H1 (cell line): ENCODE measurements at regions not wholly inside any gene's neighbourhood (a gene's known extent, or its start where the extent isn't known, plus 50 kb on each side); places are given as distances from the start of the nearest gene placed in this dataset.

Source experiments
- CTCF ChIA-PET: fragments of 300-600 bp; sonication (Branson Sonifier 250); formaldehyde crosslinking; loops from one replicate; lab custom pipeline; 2021; ENCODE audit not compliant: partially characterized antibody; lab: Charles Lee
- POLR2A ChIA-PET: fragments of 300-600 bp; sonication (Branson Sonifier 250); formaldehyde crosslinking; loops from one replicate; lab custom pipeline; 2021; ENCODE audit warnings: inconsistent platforms; ENCODE audit not compliant: partially characterized antibody; lab: Charles Lee
- DNase-seq, 2 experiments: peaks; one replicate each; pipeline versions ENCODE4 v3.0.0 to v3.0.0-alpha.2; 2010 to 2022; ENCODE audit warnings: low spot score in 2 of 2, low read depth in 1 of 2, mixed read lengths in 1 of 2
- FAIRE-seq: peaks from 2 replicates; lab custom pipeline; 2011; peaks lifted over from hg19 to GRCh38; lab: Jason Lieb, UNC
- H2AFZ ChIP-seq: 2 replicates; pipeline ENCODE4 v1.8.1; 2012; ENCODE audit warnings: low read length, inconsistent platforms
- H2AK5ac ChIP-seq: 2 replicates; pipeline ENCODE4 v1.6.1; 2013; ENCODE audit warnings: low read depth, low read length
- H2BK120ac ChIP-seq: replicated peaks from 2 replicates; pipeline ENCODE3; 2013; ENCODE audit warnings: low read depth, low read length, inconsistent platforms
- H2BK12ac ChIP-seq: 2 replicates; pipeline ENCODE4 v1.6.1; 2013; ENCODE audit warnings: low read depth, low read length
- H2BK15ac ChIP-seq: 2 replicates; pipeline ENCODE4 v1.6.1; 2013; ENCODE audit warnings: low read length
- H2BK20ac ChIP-seq: 2 replicates; pipeline ENCODE4 v1.6.1; 2013; ENCODE audit warnings: low read length
- H2BK5ac ChIP-seq: 2 replicates; pipeline ENCODE4 v1.6.1; 2013; ENCODE audit warnings: low read depth, low read length
- H3K14ac ChIP-seq: 2 replicates; pipeline ENCODE4 v1.6.1; 2013; ENCODE audit warnings: inconsistent platforms; ENCODE audit not compliant: insufficient read length
- H3K18ac ChIP-seq: 2 replicates; pipeline ENCODE4 v1.6.1; 2013; ENCODE audit warnings: low read length; ENCODE audit errors: extremely low read depth
- H3K23ac ChIP-seq: 2 replicates; pipeline ENCODE4 v1.6.1; 2013; ENCODE audit warnings: inconsistent platforms; ENCODE audit not compliant: insufficient read length
- H3K23me2 ChIP-seq: 2 replicates; pipeline ENCODE4 v1.6.1; 2013; ENCODE audit warnings: low read depth, low read length
- H3K27ac ChIP-seq: 2 replicates; pipeline ENCODE4 v1.6.1; 2011; ENCODE audit warnings: low read depth, low read length, inconsistent platforms
- H3K27me3 ChIP-seq, 4 experiments: replicated peaks in 1 of 4; 1 replicate in 1 of 4; 2 replicates in 3 of 4; pipeline versions ENCODE4 v1.6.1 to v1.8.1; 2011 to 2013; ENCODE audit warnings: low read length in 3 of 4, mild to moderate bottlenecking in 3 of 4, inconsistent platforms in 2 of 4, mixed read lengths in 2 of 4, moderate library complexity in 1 of 4; ENCODE audit not compliant: control insufficient read depth in 3 of 4, insufficient read depth in 3 of 4; ENCODE audit errors: extremely low read depth in 1 of 4
- H3K36me3 ChIP-seq, 4 experiments: 2 replicates each; pipeline versions ENCODE4 v1.6.1 to v1.8.1; 2011 to 2013; ENCODE audit warnings: mild to moderate bottlenecking in 4 of 4, low read length in 3 of 4, moderate library complexity in 2 of 4, control low read depth in 1 of 4, inconsistent platforms in 1 of 4; ENCODE audit not compliant: insufficient read depth in 4 of 4, control insufficient read depth in 2 of 4
- H3K4ac ChIP-seq: replicated peaks from 2 replicates; pipeline ENCODE3; 2013; ENCODE audit warnings: low read length, low read depth, mixed read lengths, inconsistent platforms; ENCODE audit not compliant: insufficient read length
- H3K4me1 ChIP-seq, 4 experiments: replicated peaks in 1 of 4; 1 replicate in 1 of 4; 2 replicates in 3 of 4; pipeline versions ENCODE4 v1.6.1 to v1.8.1; 2011 to 2013; ENCODE audit warnings: low read length in 3 of 4, inconsistent platforms in 2 of 4, mixed read lengths in 1 of 4; ENCODE audit not compliant: insufficient read depth in 4 of 4, control insufficient read depth in 3 of 4
- H3K4me2 ChIP-seq, 2 experiments: 2 replicates each; pipeline versions ENCODE4 v1.6.1 to v1.8.1; 2011 to 2013; ENCODE audit warnings: low read depth in 2 of 2, low read length in 2 of 2, control low read depth in 1 of 2, inconsistent platforms in 1 of 2, mild to moderate bottlenecking in 1 of 2; ENCODE audit not compliant: insufficient read depth in 1 of 2
- H3K4me3 ChIP-seq, 4 experiments: fragments of 200-600, 300-600 bp in 1 of 4; sonication (generic), shearing (Covaris generic), sonication (Bioruptor Twin) in 1 of 4; 2 replicates each; pipeline versions ENCODE4 v1.5.1 to v1.8.1; 2011 to 2016; ENCODE audit warnings: low read length in 4 of 4, low read depth in 3 of 4, control low read depth in 2 of 4, inconsistent platforms in 2 of 4, mild to moderate bottlenecking in 2 of 4, mixed read lengths in 1 of 4, moderate library complexity in 1 of 4; ENCODE audit not compliant: insufficient read depth in 2 of 4; ENCODE audit errors: extremely low read depth in 1 of 4
- H3K56ac ChIP-seq: replicated peaks from 2 replicates; pipeline ENCODE3; 2013; ENCODE audit warnings: low read depth, mild to moderate bottlenecking, mixed read lengths, low read length, inconsistent platforms; ENCODE audit not compliant: insufficient read length
- H3K79me1 ChIP-seq: 2 replicates; pipeline ENCODE4 v1.6.1; 2013; ENCODE audit warnings: low read depth, low read length, control low read depth
- H3K79me2 ChIP-seq, 2 experiments: 2 replicates each; pipeline versions ENCODE4 v1.6.1 to v1.8.1; 2012 to 2013; ENCODE audit warnings: low read length in 2 of 2, mild to moderate bottlenecking in 2 of 2, inconsistent platforms in 1 of 2; ENCODE audit not compliant: insufficient read depth in 2 of 2, control insufficient read depth in 1 of 2
- H3K9ac ChIP-seq, 4 experiments: replicated peaks in 1 of 4; 1 replicate in 1 of 4; 2 replicates in 3 of 4; pipeline versions ENCODE4 v1.6.1 to v1.8.1; 2011 to 2013; ENCODE audit warnings: low read depth in 3 of 4, low read length in 3 of 4, control low read depth in 2 of 4, mild to moderate bottlenecking in 2 of 4, moderate library complexity in 2 of 4, inconsistent platforms in 1 of 4; ENCODE audit errors: extremely low read depth in 1 of 4
- H3K9me3 ChIP-seq, 2 experiments: 2 replicates each; pipeline versions ENCODE4 v1.6.1 to v1.8.1; 2012 to 2013; ENCODE audit warnings: mild to moderate bottlenecking in 2 of 2, moderate library complexity in 2 of 2, control low read depth in 1 of 2, inconsistent platforms in 1 of 2, low read depth in 1 of 2, low read length in 1 of 2, mixed read lengths in 1 of 2; ENCODE audit not compliant: insufficient read depth in 2 of 2
- H4K20me1 ChIP-seq, 2 experiments: replicated peaks in 1 of 2; 2 replicates each; pipeline versions ENCODE3 to v1.8.1; 2011 to 2013; ENCODE audit warnings: inconsistent platforms in 2 of 2, low read length in 2 of 2, mild to moderate bottlenecking in 1 of 2; ENCODE audit not compliant: insufficient read depth in 2 of 2, control insufficient read depth in 1 of 2
- H4K5ac ChIP-seq: 2 replicates; pipeline ENCODE4 v1.6.1; 2013; ENCODE audit warnings: low read length, low read depth, mixed read lengths, inconsistent platforms; ENCODE audit not compliant: insufficient read length
- H4K8ac ChIP-seq: 2 replicates; pipeline ENCODE4 v1.8.0; 2013; ENCODE audit warnings: mild to moderate bottlenecking, moderate library complexity, low read length, inconsistent platforms; ENCODE audit not compliant: insufficient read depth; ENCODE audit errors: extremely low read depth
- H4K91ac ChIP-seq: replicated peaks from 2 replicates; pipeline ENCODE3; 2013; ENCODE audit warnings: low read length, mixed read lengths, inconsistent platforms; ENCODE audit not compliant: insufficient read length
- CREB1 ChIP-seq: IDR thresholded peaks from 2 replicates; pipeline ENCODE4 v1.6.1; 2012; ENCODE audit warnings: inconsistent platforms
- FOSL1 ChIP-seq: IDR thresholded peaks from 2 replicates; pipeline ENCODE4 v1.6.1; 2011; ENCODE audit warnings: mild to moderate bottlenecking, low read depth, low read length, moderate library complexity; ENCODE audit not compliant: insufficient read depth
- GTF2F1 ChIP-seq: IDR thresholded peaks from 2 replicates; pipeline ENCODE4 v1.6.1; 2012; ENCODE audit warnings: low read depth, low read length, improper control_type of control experiment, borderline replicate concordance
- HDAC2 ChIP-seq, 2 experiments: fragments of 300-600 bp in 1 of 2; sonication (generic) in 1 of 2; IDR thresholded peaks; 2 replicates each; pipeline ENCODE4 v1.6.1; 2011 to 2012; ENCODE audit warnings: low read depth in 2 of 2, low read length in 2 of 2, mild to moderate bottlenecking in 2 of 2, moderate library complexity in 2 of 2, borderline replicate concordance in 1 of 2, inconsistent platforms in 1 of 2
- HDAC6 ChIP-seq: IDR thresholded peaks from one replicate; pipeline ENCODE4 v1.7.1; 2012; ENCODE audit warnings: low read depth, mild to moderate bottlenecking, inconsistent platforms, low read length, moderate library complexity
- JUN ChIP-seq: IDR thresholded peaks from 2 replicates; pipeline ENCODE4 v1.6.1; 2011; ENCODE audit warnings: low read depth, mild to moderate bottlenecking, improper control_type of control experiment, low read length
- KDM1A ChIP-seq: fragments of 200-600, 300-600 bp; sonication (generic); IDR thresholded peaks from 2 replicates; pipeline ENCODE4 v1.7.1; 2016; ENCODE audit warnings: mild to moderate bottlenecking, low read length, borderline replicate concordance
- NANOG ChIP-seq: IDR thresholded peaks from 2 replicates; pipeline ENCODE4 v1.6.1; 2011; ENCODE audit warnings: low read length, low read depth, mild to moderate bottlenecking, inconsistent platforms; ENCODE audit not compliant: insufficient read depth, poor library complexity, severe bottlenecking
- POU5F1 ChIP-seq: IDR thresholded peaks from 2 replicates; pipeline ENCODE4 v1.6.1; 2011; ENCODE audit warnings: low read depth, mild to moderate bottlenecking, low read length, moderate library complexity
- RAD21 ChIP-seq, 2 experiments: IDR thresholded peaks in 1 of 2; conservative IDR thresholded peaks in 1 of 2; 2 replicates each; pipeline ENCODE4 v1.6.1; 2011; ENCODE audit warnings: low read depth in 2 of 2, low read length in 2 of 2, improper control_type of control experiment in 1 of 2, inconsistent platforms in 1 of 2, mild to moderate bottlenecking in 1 of 2, moderate library complexity in 1 of 2
- TAF7 ChIP-seq: optimal IDR thresholded peaks from 2 replicates; pipeline ENCODE3; 2011; ENCODE audit warnings: low read depth, mild to moderate bottlenecking, inconsistent platforms, low read length, moderate library complexity, borderline replicate concordance
- TEAD4 ChIP-seq: IDR thresholded peaks from 2 replicates; pipeline ENCODE4 v1.6.1; 2012; ENCODE audit warnings: low read depth, low read length, inconsistent platforms, mixed read lengths
- WGBS, 2 experiments: shearing (Covaris generic) in 1 of 2; methylation state at CpG; one replicate each; pipeline versions ENCODE4 v1.1.6 to v1.1.7; 2013 to 2015; ENCODE audit warnings: low lambda C conversion rate in 2 of 2, mixed read lengths in 2 of 2, inconsistent platforms in 1 of 2, low coverage in 1 of 2, missing lambda C conversion rate in 1 of 2; ENCODE audit not compliant: insufficient replicate concordance in 2 of 2, insufficient coverage in 1 of 2, insufficient read length in 1 of 2; ENCODE audit errors: extremely low coverage in 1 of 2, missing lambda C conversion rate in 1 of 2; 5-methylcytosine and 5-hydroxymethylcytosine counted together

GRCh38 chr20:22904905-22905304 is 130.2 kb upstream of the SSTR4 start:
- Histone ChIP-seq H3K27ac (no peak overlapping the region), H3K79me2 (no peaks in the 10 kb centered on the region), H3K18ac (no peak overlapping the region), H2BK12ac (no peak overlapping the region), H3K4me1 (no peaks in the 10 kb centered on the region), H3K56ac (no peak overlapping the region), H4K8ac (no peak overlapping the region), H3K4ac (no peak overlapping the region), H3K9ac (no peak overlapping the region), H2AK5ac (no peak overlapping the region), H4K91ac (no peak overlapping the region), H3K14ac (no peak overlapping the region), H3K27me3 (no peaks in the 10 kb centered on the region), H3K79me1 (no peaks in the 10 kb centered on the region), H2AFZ (no peak overlapping the region), H2BK5ac (no peak overlapping the region), H2BK20ac (no peak overlapping the region), H3K23ac (no peak overlapping the region), H3K23me2 (no peaks in the 10 kb centered on the region; the same call in 1 of the 2 replicates), H4K5ac (no peak overlapping the region), H3K4me2 (no peak overlapping the region), H3K9me3 (no peaks in the 10 kb centered on the region), H2BK120ac (no peak overlapping the region), H2BK15ac (no peak overlapping the region), H4K20me1 (no peaks in the 10 kb centered on the region), H3K4me3 (no peak overlapping the region), H3K36me3 (no peaks in the 10 kb centered on the region)
- TF ChIP-seq KDM1A (no peak), JUN (no peak), TEAD4 (no peak), HDAC2 (IDR thresholded peaks at IDR 0.05; ENCODE audit: borderline replicate concordance in 1 of 2, low read depth in 2 of 2, low read length in 2 of 2) (no peak), HDAC6 (no peak), FOSL1 (no peak), POU5F1 (no peak), CREB1 (no peak), RAD21 (IDR thresholded peaks at IDR 0.05 in 1 of 2, conservative IDR thresholded peaks at IDR 0.05 in 1 of 2; ENCODE audit: low read depth in 2 of 2, low read length in 2 of 2) (no peak), GTF2F1 (no peak), NANOG (no peak), TAF7 (no peak)
- CTCF ChIA-PET: interaction anchor here (1.0 to 1.9 kb wide), 3 partner anchors 35 to 213 kb away, joined by 3 to 4 read pairs (median 4); no protein-coding TSS in a partner anchor
- POLR2A ChIA-PET: no interaction called here
- WGBS, 2 experiments: 92% methylated on average over 2 of the region's 2 CpGs; no CpG with 5 or more reads in 1 of the 2 experiments
- DNase-seq: no peak
- FAIRE-seq: no peak
